ENCODE measurements at regions not wholly inside any gene's neighbourhood (a gene's known extent, or its start where the extent isn't known, plus 50 kb on each side); places are given as distances from the start of the nearest gene placed in this dataset.

DNA sequence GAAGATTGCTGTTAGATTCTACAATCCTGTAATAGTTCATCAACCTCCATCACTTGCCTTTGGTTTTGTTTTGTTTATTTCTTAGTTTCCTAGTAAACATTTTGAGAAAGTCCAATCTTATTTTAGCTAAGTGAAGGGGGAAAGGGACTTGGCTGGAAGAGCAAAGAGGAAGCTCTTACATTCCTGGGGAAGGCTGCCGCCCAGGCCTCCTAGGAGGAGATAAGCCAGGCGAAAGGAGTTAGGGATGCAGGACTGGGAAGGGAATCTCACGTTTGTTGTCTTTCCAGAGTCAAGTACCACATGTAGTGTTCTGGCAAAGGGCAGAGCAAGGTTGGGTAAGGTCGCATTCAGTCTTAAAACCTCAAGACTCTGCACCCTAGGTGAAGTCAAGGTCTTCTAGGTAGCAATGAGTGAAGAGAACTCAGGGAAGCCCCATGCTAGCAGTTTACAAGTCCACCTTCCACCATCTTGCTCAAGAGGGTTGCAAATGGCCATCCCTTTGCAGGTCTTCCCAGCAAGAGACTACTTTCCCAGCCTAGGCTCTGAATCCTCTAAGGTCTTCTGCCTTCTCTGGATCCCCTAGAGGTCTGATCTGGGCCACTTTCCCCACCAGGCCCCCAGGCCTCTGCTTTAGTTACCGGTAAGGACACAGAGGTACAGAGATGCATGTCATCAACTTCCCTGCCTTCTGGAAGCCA, 320.7 kb downstream of the CYP26B1 start:
- TF ChIP-seq SUZ12 (IDR thresholded peaks at IDR 0.05) (no peak), NFRKB (IDR thresholded peaks at IDR 0.05) (no peak), ZNF384 (IDR thresholded peaks at IDR 0.05) (no peak), BHLHE40 (IDR thresholded peaks at IDR 0.05; ENCODE audit: borderline replicate concordance) (no peak), LEF1 (IDR thresholded peaks at IDR 0.05; ENCODE audit: borderline replicate concordance) (no peak), SP1 (IDR thresholded peaks at IDR 0.05) (no peak), FOXK2 (IDR thresholded peaks at IDR 0.05) (no peak), ARNT (IDR thresholded peaks at IDR 0.05) (no peak)
- TF ChIP-seq, protein P1, sequence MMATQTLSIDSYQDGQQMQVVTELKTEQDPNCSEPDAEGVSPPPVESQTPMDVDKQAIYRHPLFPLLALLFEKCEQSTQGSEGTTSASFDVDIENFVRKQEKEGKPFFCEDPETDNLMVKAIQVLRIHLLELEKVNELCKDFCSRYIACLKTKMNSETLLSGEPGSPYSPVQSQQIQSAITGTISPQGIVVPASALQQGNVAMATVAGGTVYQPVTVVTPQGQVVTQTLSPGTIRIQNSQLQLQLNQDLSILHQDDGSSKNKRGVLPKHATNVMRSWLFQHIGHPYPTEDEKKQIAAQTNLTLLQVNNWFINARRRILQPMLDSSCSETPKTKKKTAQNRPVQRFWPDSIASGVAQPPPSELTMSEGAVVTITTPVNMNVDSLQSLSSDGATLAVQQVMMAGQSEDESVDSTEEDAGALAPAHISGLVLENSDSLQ (IDR thresholded peaks at IDR 0.05) = no peak

Data from HEK293T (cell line).